GM19452 (cell line): ENCODE measurements at regions not wholly inside any gene's neighbourhood (a gene's known extent, or its start where the extent isn't known, plus 50 kb on each side); places are given as distances from the start of the nearest gene placed in this dataset.

Source experiments
- ATAC-seq: cut with Tn5 transposase; IDR thresholded peaks from one replicate; pipeline ENCODE4 v1.9.1; 2021; ENCODE audit not compliant: unreplicated experiment

GRCh38 chr10:78873413-78873812 is 195.4 kb upstream of the ZMIZ1 start:
- ATAC-seq: no peak

- no peak for ATAC-seq
Measured at GRCh38 chr10:78875331-78875877, 193.4 kb upstream of the ZMIZ1 start.

- ATAC-seq: no peak
Measured at GRCh38 chr10:78875932-78876331, 192.8 kb upstream of the ZMIZ1 start.

- no peak for ATAC-seq
Measured at GRCh38 chr10:78876449-78876848, 192.3 kb upstream of the ZMIZ1 start.

GRCh38 chr10:78879621-78880020 is 189.1 kb upstream of the ZMIZ1 start:
- no peak for ATAC-seq

DNA sequence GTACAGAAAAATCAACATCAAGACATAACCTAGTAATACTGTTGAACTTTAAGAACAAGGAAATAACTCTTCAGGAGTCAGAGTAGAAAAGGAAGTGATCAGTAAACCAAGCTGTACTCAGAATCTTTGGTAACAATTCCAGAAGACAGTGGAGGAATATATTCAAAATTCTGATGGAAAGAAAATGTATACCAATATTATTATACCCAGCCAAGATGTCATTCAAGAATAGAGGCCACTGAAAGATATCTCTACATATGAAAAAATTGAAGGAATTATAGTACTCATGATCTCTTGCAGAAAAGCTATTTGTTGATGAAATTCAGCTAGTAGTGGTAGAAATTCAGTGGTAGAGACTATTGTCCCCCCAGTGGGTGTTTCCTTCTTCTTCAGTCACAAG is 182.6 kb upstream of the ZMIZ1 start:
- no peak for ATAC-seq

DNA sequence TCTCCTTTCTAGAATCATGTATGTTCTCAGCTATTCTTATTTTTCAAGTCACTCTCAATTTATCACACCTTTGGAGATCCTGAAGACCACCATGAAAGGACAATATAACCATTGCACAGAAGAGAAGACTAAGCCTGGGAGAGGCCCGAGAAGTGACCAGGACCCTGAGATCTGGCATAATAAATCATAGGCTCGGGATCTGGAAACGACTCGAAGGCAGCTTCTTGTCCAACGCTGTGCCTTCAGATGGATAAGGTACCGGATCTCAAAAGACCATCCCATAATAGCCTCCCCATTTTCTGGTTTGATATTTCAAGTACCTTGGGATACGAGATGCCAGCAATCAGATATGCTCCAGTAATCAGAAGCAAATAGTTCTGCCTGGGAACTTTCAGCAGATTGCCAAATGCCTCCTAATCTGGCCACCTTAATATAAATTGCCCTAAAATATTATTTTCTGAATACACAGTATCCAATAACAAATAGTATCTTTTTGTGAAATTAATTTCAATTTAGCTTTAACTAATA is 179.2 kb upstream of the ZMIZ1 start:
- no peak for ATAC-seq

DNA sequence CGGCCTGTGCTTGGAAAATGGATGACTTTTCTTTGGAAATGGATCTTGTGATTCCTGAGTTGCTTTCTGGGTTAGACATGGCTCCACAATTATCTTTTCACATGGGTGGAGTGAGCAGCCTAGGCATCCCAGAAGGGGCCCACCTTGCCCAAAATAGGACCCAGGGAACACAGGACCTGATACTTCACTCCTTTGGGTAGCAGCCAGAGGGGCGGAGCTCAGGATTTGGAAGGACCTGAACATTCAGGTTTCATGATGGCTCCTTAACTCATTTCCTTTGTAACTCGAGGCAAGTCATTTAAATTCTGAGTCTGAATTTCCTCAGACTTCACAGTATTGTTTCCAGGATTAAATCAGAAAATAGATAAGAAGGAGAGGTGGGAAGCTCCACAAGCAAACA is 178.3 kb upstream of the ZMIZ1 start:
- no peak for ATAC-seq

GRCh38 chr10:78891741-78892140 is 177.0 kb upstream of the ZMIZ1 start:
- no peak for ATAC-seq

DNA sequence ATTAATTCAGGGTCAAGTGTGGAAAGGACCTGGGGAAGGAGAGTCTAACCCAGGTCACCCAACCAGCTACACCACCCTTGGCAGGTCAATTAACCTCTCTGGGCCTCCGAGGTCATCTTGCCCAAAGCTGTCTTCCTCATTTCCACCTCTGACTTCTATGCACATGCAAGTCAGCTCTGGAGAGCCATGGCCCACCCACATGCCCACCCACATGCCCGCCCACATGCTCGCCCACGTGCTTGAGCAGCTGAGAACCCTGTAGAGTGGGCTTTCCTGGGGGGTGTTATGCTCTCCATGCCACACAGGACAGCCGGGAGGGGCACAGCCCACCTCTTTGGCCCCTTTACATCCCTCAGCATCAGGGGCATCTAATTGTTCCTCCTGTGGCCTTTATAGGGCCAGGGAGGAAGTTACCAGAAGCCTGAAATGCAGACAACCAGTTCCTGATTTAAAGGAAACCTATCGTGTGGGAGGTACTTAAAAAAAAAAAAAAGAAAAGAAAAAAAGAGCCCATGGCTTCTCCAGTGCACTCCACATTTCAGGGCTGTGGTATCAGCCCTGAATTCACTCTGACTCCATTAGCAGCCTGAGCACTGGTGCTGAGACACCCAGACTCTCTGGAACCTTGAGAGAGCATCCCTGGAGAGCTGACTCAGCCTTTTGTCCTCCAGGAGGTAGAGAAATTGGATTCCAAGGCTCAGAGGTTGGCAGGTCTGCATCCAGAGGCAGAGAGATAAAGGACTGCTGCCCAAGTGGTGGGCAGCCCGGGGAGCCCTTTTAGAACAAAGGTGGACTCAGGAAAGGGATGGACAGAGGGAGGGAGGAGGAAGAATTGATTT is 176.2 kb upstream of the ZMIZ1 start:
- no peak for ATAC-seq

DNA sequence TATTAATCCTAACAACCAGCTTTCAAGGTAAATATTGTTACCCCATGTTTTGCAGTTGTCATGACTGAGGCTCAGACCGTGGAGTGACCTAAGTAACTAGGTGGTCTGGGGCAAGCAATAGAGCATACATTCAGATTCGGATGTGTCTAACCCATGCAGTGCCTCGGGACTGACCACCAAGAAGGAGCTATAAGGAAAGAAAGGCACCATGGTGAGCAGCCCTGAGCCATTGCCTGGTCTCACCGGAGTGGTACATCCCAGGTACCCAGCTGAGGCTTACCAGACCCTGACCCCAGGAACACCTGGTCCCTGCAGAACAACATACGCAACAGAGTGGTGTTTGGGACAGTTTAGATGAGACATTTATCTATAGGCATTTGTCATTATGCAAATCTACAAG is 175.5 kb upstream of the ZMIZ1 start:
- ATAC-seq: no peak

DNA sequence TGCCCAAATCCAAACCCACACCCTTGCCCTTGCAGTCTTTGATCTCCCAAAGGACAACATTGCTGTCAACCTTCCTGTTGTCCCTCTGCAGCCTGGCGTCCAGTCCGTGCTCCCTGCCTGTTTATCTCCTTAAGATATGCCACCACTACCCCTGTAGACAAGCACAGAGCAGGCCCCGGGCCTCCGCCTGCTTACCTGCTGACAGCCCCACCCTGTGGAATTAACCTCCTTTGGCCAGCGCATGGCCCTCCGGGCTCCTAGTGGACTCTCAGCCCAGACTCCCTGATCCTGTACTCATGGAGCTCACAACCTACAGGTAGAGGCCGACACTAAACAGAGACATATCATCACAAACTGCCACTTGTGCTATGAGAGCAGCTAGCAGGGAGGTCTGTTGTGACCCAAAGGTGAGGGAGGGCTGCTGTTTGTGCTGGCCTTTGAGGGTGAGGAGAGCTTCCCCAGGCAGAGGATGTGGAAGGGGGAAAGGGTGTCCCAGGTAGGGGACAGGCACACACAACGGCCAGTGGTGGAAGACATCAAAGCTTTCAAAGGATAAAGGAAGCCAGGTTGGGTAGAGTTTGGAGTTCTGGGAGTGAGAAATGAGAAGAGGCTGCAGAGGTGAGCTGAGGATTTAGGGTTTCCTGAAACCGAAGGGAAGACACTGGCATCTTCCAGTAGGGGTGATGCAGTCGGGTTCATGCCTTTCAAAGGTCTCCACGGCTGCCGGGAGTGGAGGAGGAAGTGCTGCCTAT is 174.5 kb upstream of the ZMIZ1 start:
- no peak for ATAC-seq

DNA sequence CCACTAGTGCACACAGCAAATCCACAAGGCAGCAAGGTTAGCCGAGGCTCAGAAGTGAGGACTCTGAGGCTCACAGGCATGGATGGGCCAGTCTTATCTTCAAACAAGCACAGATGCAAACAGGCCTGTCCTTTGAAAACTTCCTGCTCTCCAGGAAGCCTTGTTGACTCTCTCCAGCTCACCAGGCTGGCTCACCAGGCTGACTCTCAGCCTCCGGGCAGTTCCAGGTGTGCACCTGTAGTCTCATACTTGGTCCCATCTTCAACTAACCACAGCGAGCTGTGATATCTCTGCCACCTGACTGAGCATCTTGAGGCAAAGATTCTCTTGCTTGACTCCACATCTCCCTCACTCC is 173.9 kb upstream of the ZMIZ1 start:
- ATAC-seq: no peak

DNA sequence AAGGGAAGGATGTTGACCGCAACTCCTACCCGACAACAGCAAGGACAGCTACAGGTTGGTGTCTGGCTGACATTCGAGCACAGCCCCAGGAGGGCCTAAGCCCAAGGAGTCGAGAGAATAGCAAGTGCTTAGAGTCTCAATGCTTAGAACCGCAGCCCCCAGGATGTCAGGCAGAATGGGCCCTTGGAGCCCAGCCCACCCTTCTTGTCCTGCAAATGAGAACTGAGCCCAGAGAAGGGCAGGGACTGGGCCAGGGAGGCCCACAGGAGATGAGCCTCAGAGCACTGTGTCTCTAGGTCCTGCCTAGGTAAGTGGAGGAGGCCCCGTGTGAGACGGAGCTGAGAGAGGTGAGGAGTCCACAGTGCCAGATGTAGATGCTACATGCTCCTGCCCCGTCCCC is 173.3 kb upstream of the ZMIZ1 start:
- ATAC-seq: no peak

DNA sequence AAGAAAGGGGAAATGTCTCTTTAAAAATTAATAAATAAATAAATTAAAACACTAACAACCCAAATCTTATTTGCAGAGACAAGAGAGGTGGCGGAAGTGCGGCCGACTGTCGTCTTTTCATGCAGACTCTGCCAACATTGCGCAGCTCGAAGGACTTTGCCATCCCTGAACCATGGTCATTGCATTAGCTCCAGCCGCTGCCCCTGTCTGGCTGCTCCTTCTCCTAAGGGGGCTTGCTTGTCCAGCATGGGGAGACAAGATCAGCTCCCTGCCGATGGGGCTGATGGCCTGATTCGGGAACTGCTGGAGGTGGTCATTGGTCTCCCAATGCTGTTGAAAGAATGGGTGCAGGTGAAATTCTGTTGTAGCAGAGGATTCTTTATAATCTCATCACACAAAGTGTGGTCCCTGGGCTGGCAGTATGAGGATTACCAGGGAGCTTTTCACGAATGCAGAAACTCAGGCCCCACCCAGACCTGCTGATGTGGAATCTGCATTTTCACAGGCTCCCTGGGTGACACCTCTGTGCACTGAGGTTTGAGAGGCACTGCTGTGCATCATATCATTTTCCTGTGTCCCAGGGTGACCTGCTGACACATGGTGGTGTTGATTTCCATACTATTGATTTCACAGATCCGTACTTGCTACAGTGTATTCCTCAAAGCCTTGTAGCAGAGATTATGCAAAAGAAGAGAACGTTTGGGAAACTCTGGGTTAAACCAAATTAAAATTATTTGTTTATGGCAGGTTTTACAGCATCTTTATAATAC is 172.4 kb upstream of the ZMIZ1 start:
- ATAC-seq: no peak

- ATAC-seq: no peak
Measured at GRCh38 chr10:78898341-78899097, 170.2 kb upstream of the ZMIZ1 start.

DNA sequence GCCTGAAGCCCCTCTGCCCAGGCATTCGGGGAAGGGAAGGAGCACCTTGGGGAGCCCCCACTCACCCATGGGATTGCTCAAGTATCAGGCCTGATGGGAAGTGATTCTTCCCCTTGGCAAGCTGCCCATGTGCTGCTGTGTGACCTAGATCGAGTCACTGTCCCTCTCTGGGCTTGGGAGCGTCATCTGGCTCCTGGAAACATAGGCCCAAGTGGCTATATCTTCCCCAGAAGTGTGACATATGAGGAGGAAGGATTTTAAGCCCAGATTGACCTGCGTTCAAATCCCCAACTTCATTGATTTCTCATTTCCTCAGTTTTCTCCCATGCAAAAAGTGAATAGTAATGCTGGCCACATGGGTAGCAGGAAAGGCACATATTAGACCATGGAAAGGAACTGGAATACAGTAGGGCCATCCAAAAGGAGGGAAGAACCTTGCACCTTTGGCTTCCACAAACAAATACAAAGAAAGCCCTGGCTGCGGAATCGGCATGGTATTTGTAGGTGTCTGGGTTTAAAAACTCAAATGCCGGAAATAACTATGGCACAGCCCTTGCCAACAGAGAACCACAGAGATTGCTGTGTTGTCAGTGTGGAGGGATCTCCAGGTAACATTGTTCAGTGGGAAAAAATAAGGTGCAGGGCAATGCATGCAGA is 169.5 kb upstream of the ZMIZ1 start:
- ATAC-seq: no peak

- ATAC-seq: no peak
Measured at GRCh38 chr10:78899996-78900714, 168.6 kb upstream of the ZMIZ1 start.

- no peak for ATAC-seq
Measured at GRCh38 chr10:78900715-78901430, 167.9 kb upstream of the ZMIZ1 start.
